Caco-2 (cell line): ENCODE measurements at regions not wholly inside any gene's neighbourhood (a gene's known extent, or its start where the extent isn't known, plus 50 kb on each side); places are given as distances from the start of the nearest gene placed in this dataset.

Source experiments
- BruUV-seq: library from RNA; stranded (reverse); fragments of 400-500 nt; replicated peaks from 2 replicates; lab custom pipeline; 2021; lab: Mats Ljungman, UMichigan
- CTCF ChIA-PET: fragments of 300-600 bp; sonication (Branson Sonifier 250); formaldehyde crosslinking; loops from one replicate; lab custom pipeline; 2022; ENCODE audit warnings: antibody characterized with exemption; lab: Charles Lee
- POLR2A ChIA-PET: fragments of 300-600 bp; sonication (Branson Sonifier 250); formaldehyde crosslinking; loops from one replicate; lab custom pipeline; 2022; ENCODE audit warnings: antibody characterized with exemption; lab: Charles Lee
- DNase-seq, 2 experiments: peaks; one replicate each; pipeline versions ENCODE4 v3.0.0 to v3.0.0-alpha.2; 2020 to 2022
- H3K27me3 ChIP-seq: replicated peaks from 2 replicates; pipeline ENCODE4 v1.6.0; 2011; ENCODE audit warnings: low read length; ENCODE audit not compliant: control insufficient read depth, insufficient read depth
- H3K36me3 ChIP-seq: 2 replicates; pipeline ENCODE4 v1.5.1; 2011; ENCODE audit warnings: low read length; ENCODE audit not compliant: control insufficient read depth, insufficient read depth
- H3K4me1 ChIP-seq: fragments of 250-450 bp; sonication (Bioruptor Pico); 2 replicates; pipeline ENCODE4 v1.5.1; 2020; ENCODE audit warnings: mild to moderate bottlenecking
- H3K4me3 ChIP-seq: 2 replicates; pipeline ENCODE4 v1.5.1; 2011; ENCODE audit warnings: low read depth, mild to moderate bottlenecking, control low read depth, low read length
- H3K9me3 ChIP-seq: fragments of 250-450 bp; sonication (Bioruptor Pico); 2 replicates; pipeline ENCODE4 v1.5.1; 2020; ENCODE audit warnings: mild to moderate bottlenecking, moderate library complexity
- H3K27ac Mint-ChIP-seq: one replicate; pipeline ENCODE4 v1.8.0; 2022; ENCODE audit warnings: mixed read lengths; ENCODE audit not compliant: unreplicated experiment
- H3K27me3 Mint-ChIP-seq: one replicate; pipeline ENCODE4 v1.8.0; 2022; ENCODE audit warnings: mixed read lengths; ENCODE audit not compliant: insufficient read depth, unreplicated experiment
- H3K36me3 Mint-ChIP-seq: one replicate; pipeline ENCODE4 v1.8.0; 2022; ENCODE audit warnings: mild to moderate bottlenecking, mixed read lengths; ENCODE audit not compliant: insufficient read depth, unreplicated experiment
- H3K4me1 Mint-ChIP-seq: one replicate; pipeline ENCODE4 v1.8.0; 2022; ENCODE audit warnings: low read depth, mixed read lengths; ENCODE audit not compliant: unreplicated experiment
- H3K4me3 Mint-ChIP-seq: one replicate; pipeline ENCODE4 v1.8.0; 2022; ENCODE audit warnings: mild to moderate bottlenecking, moderate library complexity, mixed read lengths; ENCODE audit not compliant: unreplicated experiment
- H3K9me3 Mint-ChIP-seq: one replicate; pipeline ENCODE4 v1.8.0; 2022; ENCODE audit warnings: mixed read lengths; ENCODE audit not compliant: unreplicated experiment
- CTCF ChIP-seq, 2 experiments: fragments of 200-600 bp in 1 of 2; IDR thresholded peaks; 1 replicate in 1 of 2; 2 replicates in 1 of 2; pipeline versions ENCODE4 v1.5.1 to v1.8.0; 2011 to 2022; ENCODE audit warnings: antibody characterized with exemption in 1 of 2, control low read depth in 1 of 2, inconsistent platforms in 1 of 2, low read depth in 1 of 2, low read length in 1 of 2, mild to moderate bottlenecking in 1 of 2, moderate library complexity in 1 of 2; ENCODE audit not compliant: insufficient read depth in 1 of 2, severe bottlenecking in 1 of 2, unreplicated experiment in 1 of 2
- intact Hi-C: fragments of 100-400 bp; cut with micrococcal nuclease; formaldehyde crosslinking; loops from one replicate; pipeline ENCODE4 v1.10.0; 2022; ENCODE audit not compliant: unreplicated experiment

GRCh38 chrX:13232484-13232883 lies 87.4 kb downstream of the ATXN3L start:
- Mint-ChIP-seq H3K27ac (no peak overlapping the region), H3K9me3 (peaks cover 2% of the 10 kb centered on the region), H3K36me3 (no peaks in the 10 kb centered on the region), H3K4me3 (no peak overlapping the region), H3K27me3 (no peaks in the 10 kb centered on the region), H3K4me1 (no peaks in the 10 kb centered on the region)
- Histone ChIP-seq H3K27me3 (no peaks in the 10 kb centered on the region), H3K36me3 (no peaks in the 10 kb centered on the region), H3K4me1 (no peaks in the 10 kb centered on the region), H3K4me3 (no peak overlapping the region), H3K9me3 (no peaks in the 10 kb centered on the region)
- BruUV-seq = no TSS peak
- ChIA-PET CTCF (no interaction called here), POLR2A (no interaction called here)
- no peak for TF ChIP-seq CTCF (IDR thresholded peaks at IDR 0.05; ENCODE audit: insufficient read depth in 1 of 2, low read depth in 1 of 2, low read length in 1 of 2, severe bottlenecking in 1 of 2, unreplicated experiment in 1 of 2)
- intact Hi-C loops = no loop called here
- no peak for DNase-seq

- no peak for TF ChIP-seq CTCF (IDR thresholded peaks at IDR 0.05; ENCODE audit: insufficient read depth in 1 of 2, low read depth in 1 of 2, low read length in 1 of 2, severe bottlenecking in 1 of 2, unreplicated experiment in 1 of 2)
- ChIA-PET POLR2A (no interaction called here), CTCF (no interaction called here)
- Mint-ChIP-seq H3K9me3 (peaks cover 20% of the 10 kb centered on the region), H3K4me1 (no peaks in the 10 kb centered on the region), H3K27me3 (no peaks in the 10 kb centered on the region), H3K4me3 (no peak overlapping the region), H3K27ac (no peak overlapping the region), H3K36me3 (no peaks in the 10 kb centered on the region)
- H3K4me3 ChIP-seq = no peak overlapping the region
- DNase-seq = no peak
- intact Hi-C loops = no loop called here
- H3K4me1 ChIP-seq = no peaks in the 10 kb centered on the region
- no peaks in the 10 kb centered on the region for H3K36me3 ChIP-seq
- BruUV-seq = no TSS peak
- H3K27me3 ChIP-seq = no peaks in the 10 kb centered on the region
- no peaks in the 10 kb centered on the region for H3K9me3 ChIP-seq
Observed at GRCh38 chrX:13226214-13226613, 93.6 kb downstream of the ATXN3L start.

- intact Hi-C loops = no loop called here
- no TSS peak for BruUV-seq
- H3K27ac Mint-ChIP-seq = no peak overlapping the region
- ChIA-PET POLR2A (no interaction called here), CTCF (no interaction called here)
- Histone ChIP-seq H3K4me1 (no peaks in the 10 kb centered on the region), H3K4me3 (no peak overlapping the region), H3K36me3 (no peaks in the 10 kb centered on the region), H3K27me3 (no peaks in the 10 kb centered on the region), H3K9me3 (no peaks in the 10 kb centered on the region)
- no peaks in the 10 kb centered on the region for H3K36me3 Mint-ChIP-seq
- no peak for TF ChIP-seq CTCF (IDR thresholded peaks at IDR 0.05; ENCODE audit: insufficient read depth in 1 of 2, low read depth in 1 of 2, low read length in 1 of 2, severe bottlenecking in 1 of 2, unreplicated experiment in 1 of 2)
- H3K4me3 Mint-ChIP-seq = no peak overlapping the region
- no peaks in the 10 kb centered on the region for H3K4me1 Mint-ChIP-seq
- H3K9me3 Mint-ChIP-seq = peaks cover 20% of the 10 kb centered on the region
- DNase-seq = no peak
- no peaks in the 10 kb centered on the region for H3K27me3 Mint-ChIP-seq
Observed at GRCh38 chrX:13223868-13224567, 95.8 kb downstream of the ATXN3L start.
